Immature natural killer cell (primary cell): ENCODE measurements at regions not wholly inside any gene's neighbourhood (a gene's known extent, or its start where the extent isn't known, plus 50 kb on each side); places are given as distances from the start of the nearest gene placed in this dataset.

Experiments used
- DNase-seq, 3 donors: peaks; one replicate each; pipeline ENCODE4 v3.0.0; 2022; ENCODE audit warnings: mixed read lengths in 1 of 3
- H3K27ac Mint-ChIP-seq, 6 donors: one replicate each; pipeline ENCODE4 v1.8.0; 2020; ENCODE audit warnings: mixed read lengths in 6 of 6, mild to moderate bottlenecking in 5 of 6, inconsistent platforms in 4 of 6, moderate library complexity in 3 of 6
- H3K27me3 Mint-ChIP-seq, 3 donors: one replicate each; pipeline ENCODE4 v1.8.0; 2020 to 2021; ENCODE audit warnings: low read depth in 3 of 3, mild to moderate bottlenecking in 3 of 3, mixed read lengths in 3 of 3, moderate library complexity in 3 of 3, inconsistent platforms in 1 of 3
- H3K36me3 Mint-ChIP-seq, 3 donors: one replicate each; pipeline ENCODE4 v1.8.0; 2020; ENCODE audit warnings: mixed read lengths in 3 of 3, inconsistent platforms in 2 of 3, mild to moderate bottlenecking in 2 of 3
- H3K4me1 Mint-ChIP-seq, 2 donors: one replicate each; pipeline ENCODE4 v1.8.0; 2020; ENCODE audit warnings: inconsistent platforms in 2 of 2, mild to moderate bottlenecking in 2 of 2, mixed read lengths in 2 of 2, moderate library complexity in 1 of 2
- H3K4me3 Mint-ChIP-seq, 5 donors: one replicate each; pipeline ENCODE4 v1.8.0; 2020; ENCODE audit warnings: mild to moderate bottlenecking in 5 of 5, mixed read lengths in 5 of 5, inconsistent platforms in 3 of 5, moderate library complexity in 3 of 5
- H3K9me3 Mint-ChIP-seq, 6 donors: one replicate each; pipeline ENCODE4 v1.8.0; 2020; ENCODE audit warnings: mild to moderate bottlenecking in 6 of 6, mixed read lengths in 6 of 6, inconsistent platforms in 4 of 6, moderate library complexity in 3 of 6

- DNase-seq: no peak
- H3K36me3 Mint-ChIP-seq: no peaks in the 10 kb centered on the region
These were observed 214.2 kb downstream of the RBFOX3 start for GRCh38 chr17:79396696-79397095.

GRCh38 chr17:79395545-79395944 is 215.3 kb downstream of the RBFOX3 start:
- no peak overlapping the region for H3K27ac Mint-ChIP-seq
- peaks cover 4% of the 10 kb centered on the region in 2 donors for H3K4me1 Mint-ChIP-seq
- H3K4me3 Mint-ChIP-seq: no peak overlapping the region
- H3K27me3 Mint-ChIP-seq: peaks cover 3 to 25% (median 22%) of the 10 kb centered on the region in 3 donors
- H3K36me3 Mint-ChIP-seq: no peaks in the 10 kb centered on the region
- no peaks in the 10 kb centered on the region for H3K9me3 Mint-ChIP-seq
- no peak for DNase-seq

More at GRCh38 chr17:79396696-79397095, 214.2 kb downstream of the RBFOX3 start:
- H3K27ac Mint-ChIP-seq: no peak overlapping the region
- no peaks in the 10 kb centered on the region for H3K9me3 Mint-ChIP-seq
- peaks cover 13 to 15% of the 10 kb centered on the region in 2 donors for H3K4me1 Mint-ChIP-seq
- H3K27me3 Mint-ChIP-seq: peaks cover 7 to 21% (median 19%) of the 10 kb centered on the region in 3 donors
- H3K4me3 Mint-ChIP-seq: no peak overlapping the region

GRCh38 chr17:79395066-79395465 is 215.8 kb downstream of the RBFOX3 start:
- Mint-ChIP-seq H3K9me3 (no peaks in the 10 kb centered on the region), H3K4me3 (no peak overlapping the region), H3K27me3 (peaks cover 1 to 25% (median 24%) of the 10 kb centered on the region in 3 donors), H3K27ac (no peak overlapping the region), H3K4me1 (no peaks in the 10 kb centered on the region), H3K36me3 (no peaks in the 10 kb centered on the region)
- no peak for DNase-seq

- DNase-seq: peak; percentile 32 to 33 (median 33)
- H3K9me3 Mint-ChIP-seq: no peaks in the 10 kb centered on the region
- H3K4me3 Mint-ChIP-seq: no peak overlapping the region
- no peak overlapping the region for H3K27ac Mint-ChIP-seq
- H3K4me1 Mint-ChIP-seq: no peaks in the 10 kb centered on the region
- H3K36me3 Mint-ChIP-seq: no peaks in the 10 kb centered on the region
- H3K27me3 Mint-ChIP-seq: peaks cover 5 to 24% (median 23%) of the 10 kb centered on the region in 3 donors
These were observed 217.3 kb downstream of the RBFOX3 start for GRCh38 chr17:79393358-79394052.

- H3K27ac Mint-ChIP-seq: no peak overlapping the region
- no peaks in the 10 kb centered on the region for H3K36me3 Mint-ChIP-seq
- peaks cover 5 to 27% (median 22%) of the 10 kb centered on the region in 3 donors for H3K27me3 Mint-ChIP-seq
- H3K4me1 Mint-ChIP-seq: no peaks in the 10 kb centered on the region
- H3K4me3 Mint-ChIP-seq: no peak overlapping the region
- H3K9me3 Mint-ChIP-seq: no peaks in the 10 kb centered on the region
- DNase-seq: no peak
These were observed 218.3 kb downstream of the RBFOX3 start for GRCh38 chr17:79392598-79392997.

- peak; percentile 39 to 51 (median 48) for DNase-seq
- Mint-ChIP-seq H3K4me3 (no peak overlapping the region), H3K9me3 (no peaks in the 10 kb centered on the region), H3K27me3 (peaks cover 5 to 27% (median 22%) of the 10 kb centered on the region in 3 donors), H3K4me1 (no peaks in the 10 kb centered on the region), H3K36me3 (no peaks in the 10 kb centered on the region), H3K27ac (no peak overlapping the region)
These were observed 219.2 kb downstream of the RBFOX3 start for GRCh38 chr17:79391376-79392233.

- Mint-ChIP-seq H3K9me3 (no peaks in the 10 kb centered on the region), H3K27ac (no peak overlapping the region), H3K4me1 (no peaks in the 10 kb centered on the region), H3K36me3 (no peaks in the 10 kb centered on the region), H3K27me3 (peaks cover 5 to 28% (median 20%) of the 10 kb centered on the region in 3 donors), H3K4me3 (no peak overlapping the region)
- DNase-seq: no peak
These were observed 221.0 kb downstream of the RBFOX3 start for GRCh38 chr17:79389896-79390295.

GRCh38 chr17:79388556-79389295 is 222.1 kb downstream of the RBFOX3 start:
- no peaks in the 10 kb centered on the region for H3K4me1 Mint-ChIP-seq
- no peaks in the 10 kb centered on the region for H3K9me3 Mint-ChIP-seq
- no peak overlapping the region for H3K27ac Mint-ChIP-seq
- no peak overlapping the region for H3K4me3 Mint-ChIP-seq
- DNase-seq: no peak
- H3K27me3 Mint-ChIP-seq: peaks cover 5 to 22% (median 14%) of the 10 kb centered on the region in 3 donors
- no peaks in the 10 kb centered on the region for H3K36me3 Mint-ChIP-seq

- H3K4me1 Mint-ChIP-seq: no peaks in the 10 kb centered on the region
- H3K4me3 Mint-ChIP-seq: no peak overlapping the region
These were observed 223.1 kb downstream of the RBFOX3 start for GRCh38 chr17:79387783-79388182.

GRCh38 chr17:79385962-79386563 is 224.8 kb downstream of the RBFOX3 start:
- DNase-seq: no peak
- no peak overlapping the region for H3K4me3 Mint-ChIP-seq
- peaks cover 7 to 14% (median 7%) of the 10 kb centered on the region in 3 donors for H3K27me3 Mint-ChIP-seq
- no peaks in the 10 kb centered on the region for H3K36me3 Mint-ChIP-seq
- H3K9me3 Mint-ChIP-seq: no peaks in the 10 kb centered on the region
- H3K27ac Mint-ChIP-seq: peak overlapping the region in 1 of 6 donors; percentile 55
- no peaks in the 10 kb centered on the region for H3K4me1 Mint-ChIP-seq

More at GRCh38 chr17:79387783-79388182, 223.1 kb downstream of the RBFOX3 start:
- DNase-seq: no peak
- no peaks in the 10 kb centered on the region for H3K9me3 Mint-ChIP-seq
- H3K27ac Mint-ChIP-seq: no peak overlapping the region
- peaks cover 4 to 17% (median 10%) of the 10 kb centered on the region in 3 donors for H3K27me3 Mint-ChIP-seq
- H3K36me3 Mint-ChIP-seq: no peaks in the 10 kb centered on the region

GRCh38 chr17:79382313-79382712 is 228.5 kb downstream of the RBFOX3 start:
- peaks cover 3% of the 10 kb centered on the region in 3 donors for H3K27me3 Mint-ChIP-seq
- H3K4me3 Mint-ChIP-seq: no peak overlapping the region
- no peak for DNase-seq
- no peaks in the 10 kb centered on the region for H3K4me1 Mint-ChIP-seq
- no peaks in the 10 kb centered on the region for H3K9me3 Mint-ChIP-seq
- no peak overlapping the region for H3K27ac Mint-ChIP-seq
- no peaks in the 10 kb centered on the region for H3K36me3 Mint-ChIP-seq

GRCh38 chr17:79379700-79380445 is 231.0 kb downstream of the RBFOX3 start:
- H3K36me3 Mint-ChIP-seq: no peaks in the 10 kb centered on the region
- peak overlapping the region in 1 of 6 donors; percentile 41 for H3K27ac Mint-ChIP-seq
- no peaks in the 10 kb centered on the region for H3K4me1 Mint-ChIP-seq
- DNase-seq: no peak
- H3K9me3 Mint-ChIP-seq: no peaks in the 10 kb centered on the region
- peaks cover 3 to 5% (median 4%) of the 10 kb centered on the region in 3 donors for H3K27me3 Mint-ChIP-seq
- H3K4me3 Mint-ChIP-seq: no peak overlapping the region
